Right cardiac atrium (tissue), 5 donors: ENCODE measurements at regions not wholly inside any gene's neighbourhood (a gene's known extent, or its start where the extent isn't known, plus 50 kb on each side); places are given as distances from the start of the nearest gene placed in this dataset.

ENCODE experiments used
- ATAC-seq, 2 donors: fragments of 200-7000 bp; cut with Tn5 transposase; one replicate each; pipeline versions ENCODE4 v1.8.0 to v1.9.1; 2020; ENCODE audit warnings: moderate library complexity in 2 of 2, mild to moderate bottlenecking in 1 of 2
- DNase-seq, 3 donors: peaks; one replicate each; pipeline ENCODE4 v3.0.0-alpha.2; 2020
- H3K27ac ChIP-seq: one replicate; pipeline ENCODE4 v1.5.1; 2013; ENCODE audit warnings: mild to moderate bottlenecking, low read length, control low read depth, moderate library complexity
- H3K27me3 ChIP-seq: one replicate; pipeline ENCODE4 v1.6.1; 2013; ENCODE audit not compliant: control insufficient read depth, insufficient read depth
- H3K4me1 ChIP-seq: one replicate; pipeline ENCODE4 v1.6.1; 2013; ENCODE audit warnings: low read length; ENCODE audit not compliant: control insufficient read depth, insufficient read depth
- H3K4me3 ChIP-seq: one replicate; pipeline ENCODE4 v1.5.1; 2013; ENCODE audit warnings: low read length, control low read depth
- H3K9me3 ChIP-seq: one replicate; pipeline ENCODE4 v1.6.1; 2013; ENCODE audit warnings: low read length; ENCODE audit not compliant: control insufficient read depth
- WGBS: extraction: QIAGEN DNeasy Blood & Tissue Kit; methylation state at CpG from one replicate; pipeline ENCODE4 v1.1.7; 2013; 5-methylcytosine and 5-hydroxymethylcytosine counted together
- intact Hi-C, 4 donors: fragments of 100-400 bp; cut with DNase I; formaldehyde crosslinking; loops; one replicate each; pipeline versions ENCODE4 v1.11.0 to v1.14.0; 2022 to 2023
- donor health status: healthy with polysubstance abuse.
- donor health status: DM: no; HTN: yes; CAD: no.
- donor health status: DM: no; HTN: no; CAD: no.
- donor health status: DM: no; HTN: yes; CAD: no; lungs with severe emphysema.
- donor health status: DM: yes; HTN: yes; CAD: no.

GRCh38 chr21:26320596-26320995 is 150.0 kb upstream of the APP start:
- Histone ChIP-seq H3K27ac (no peak overlapping the region), H3K27me3 (no peaks in the 10 kb centered on the region), H3K4me1 (no peaks in the 10 kb centered on the region), H3K4me3 (no peak overlapping the region), H3K9me3 (no peaks in the 10 kb centered on the region)
- intact Hi-C loops = no loop called here
- DNase-seq = no peak
- 41% methylated on average over 3 of the region's 3 CpGs for WGBS
- no peak for ATAC-seq

- Histone ChIP-seq H3K9me3 (no peaks in the 10 kb centered on the region), H3K4me3 (no peak overlapping the region), H3K27ac (no peak overlapping the region), H3K4me1 (no peaks in the 10 kb centered on the region), H3K27me3 (no peaks in the 10 kb centered on the region)
- no peak for ATAC-seq
- intact Hi-C loops = no loop called here
- no peak for DNase-seq
- WGBS = 92% methylated on average over 2 of the region's 2 CpGs
Measured at GRCh38 chr21:26307640-26308039, 137.1 kb upstream of the APP start.

- Histone ChIP-seq H3K27ac (no peak overlapping the region), H3K27me3 (no peaks in the 10 kb centered on the region), H3K4me3 (no peak overlapping the region), H3K9me3 (no peaks in the 10 kb centered on the region), H3K4me1 (no peaks in the 10 kb centered on the region)
- ATAC-seq (no peak), DNase-seq (no peak)
- intact Hi-C loops = no loop called here
Measured at GRCh38 chr21:26297851-26298250, 127.3 kb upstream of the APP start.

- DNase-seq (no peak), ATAC-seq (no peak)
- WGBS = 69% methylated on average over 3 of the region's 3 CpGs
- Histone ChIP-seq H3K27ac (no peak overlapping the region), H3K4me1 (no peaks in the 10 kb centered on the region), H3K9me3 (no peaks in the 10 kb centered on the region), H3K27me3 (no peaks in the 10 kb centered on the region), H3K4me3 (no peak overlapping the region)
- intact Hi-C loops = no loop called here
Measured at GRCh38 chr21:26293141-26293946, 122.8 kb upstream of the APP start.

- no peak for DNase-seq
- Histone ChIP-seq H3K4me3 (no peak overlapping the region), H3K9me3 (no peaks in the 10 kb centered on the region), H3K27ac (no peak overlapping the region), H3K27me3 (no peaks in the 10 kb centered on the region), H3K4me1 (no peaks in the 10 kb centered on the region)
- peak; percentile 31 to 41 for ATAC-seq
- intact Hi-C loops = no loop called here
- WGBS = 84% methylated on average over 1 of the region's 1 CpG
Measured at GRCh38 chr21:26288026-26288425, 117.5 kb upstream of the APP start.

- DNase-seq (no peak), ATAC-seq (no peak)
- Histone ChIP-seq H3K27me3 (no peaks in the 10 kb centered on the region), H3K9me3 (no peaks in the 10 kb centered on the region), H3K4me3 (no peak overlapping the region), H3K4me1 (no peaks in the 10 kb centered on the region), H3K27ac (no peak overlapping the region)
- 82% methylated on average over 1 of the region's 1 CpG for WGBS
- intact Hi-C loops = no loop called here
Measured at GRCh38 chr21:26284531-26284930, 114.0 kb upstream of the APP start.

GRCh38 chr21:26282058-26282457 is 111.5 kb upstream of the APP start:
- no peaks in the 10 kb centered on the region for H3K4me1 ChIP-seq
- H3K27ac ChIP-seq = no peak overlapping the region
- no peaks in the 10 kb centered on the region for H3K9me3 ChIP-seq
- intact Hi-C loops = no loop called here
- DNase-seq (no peak), ATAC-seq (no peak)
- H3K27me3 ChIP-seq = no peaks in the 10 kb centered on the region
- 37% methylated on average over 4 of the region's 4 CpGs for WGBS
- no peak overlapping the region for H3K4me3 ChIP-seq

- no peak for ATAC-seq
- Histone ChIP-seq H3K4me1 (no peaks in the 10 kb centered on the region), H3K9me3 (no peaks in the 10 kb centered on the region), H3K27me3 (no peaks in the 10 kb centered on the region), H3K27ac (no peak overlapping the region), H3K4me3 (no peak overlapping the region)
- intact Hi-C loops = no loop called here
- no peak for DNase-seq
- 92% methylated on average over 2 of the region's 2 CpGs for WGBS
Measured at GRCh38 chr21:26281506-26281905, 110.9 kb upstream of the APP start.

- no peaks in the 10 kb centered on the region for H3K9me3 ChIP-seq
- no peaks in the 10 kb centered on the region for H3K27me3 ChIP-seq
- H3K4me1 ChIP-seq = no peaks in the 10 kb centered on the region
- no peak for DNase-seq
- no peak overlapping the region for H3K4me3 ChIP-seq
- ATAC-seq = no peak
- WGBS = 26% methylated on average over 3 of the region's 3 CpGs
- H3K27ac ChIP-seq = no peak overlapping the region
- intact Hi-C loops = no loop called here
Measured at GRCh38 chr21:26280775-26281174, 110.2 kb upstream of the APP start.

- H3K27ac ChIP-seq = no peak overlapping the region
- no peaks in the 10 kb centered on the region for H3K9me3 ChIP-seq
- H3K27me3 ChIP-seq = no peaks in the 10 kb centered on the region
- H3K4me3 ChIP-seq = no peak overlapping the region
- DNase-seq (no peak), ATAC-seq (no peak)
- intact Hi-C loops = no loop called here
- H3K4me1 ChIP-seq = no peaks in the 10 kb centered on the region
- WGBS = 83% methylated on average over 5 of the region's 5 CpGs
Measured at GRCh38 chr21:26280148-26280547, 109.6 kb upstream of the APP start.

GRCh38 chr21:26275801-26276200 is 105.2 kb upstream of the APP start:
- 61% methylated on average over 1 of the region's 1 CpG for WGBS
- Histone ChIP-seq H3K4me1 (no peaks in the 10 kb centered on the region), H3K27me3 (no peaks in the 10 kb centered on the region), H3K4me3 (no peak overlapping the region), H3K9me3 (no peaks in the 10 kb centered on the region), H3K27ac (no peak overlapping the region)
- intact Hi-C loops = no loop called here
- no peak for DNase-seq
- no peak for ATAC-seq
